Nephron progenitor cell (in vitro differentiated cells): ENCODE measurements at regions not wholly inside any gene's neighbourhood (a gene's known extent, or its start where the extent isn't known, plus 50 kb on each side); places are given as distances from the start of the nearest gene placed in this dataset.
"Not testable (repeated sequence)": the region's sequence is repeated elsewhere in the genome, so short reads cannot be mapped to it uniquely, and the experiment has no call there.

ENCODE experiments used
- DNase-seq: peaks from one replicate; pipeline ENCODE4 v3.0.0; 2021
- H3K27ac Mint-ChIP-seq: 2 replicates; pipeline ENCODE4 v1.8.0; 2021; ENCODE audit warnings: mild to moderate bottlenecking, moderate library complexity, mixed read lengths
- H3K27me3 Mint-ChIP-seq: 2 replicates; pipeline ENCODE4 v1.8.0; 2021; ENCODE audit warnings: mild to moderate bottlenecking, low read depth, mixed read lengths; ENCODE audit not compliant: poor library complexity
- H3K36me3 Mint-ChIP-seq: 2 replicates; pipeline ENCODE4 v1.8.0; 2021; ENCODE audit warnings: low read depth, mixed read lengths
- H3K4me1 Mint-ChIP-seq: 2 replicates; pipeline ENCODE4 v1.8.0; 2021; ENCODE audit warnings: mixed read lengths
- H3K4me3 Mint-ChIP-seq: 2 replicates; pipeline ENCODE4 v1.8.0; 2021; ENCODE audit warnings: mild to moderate bottlenecking, moderate library complexity, mixed read lengths
- H3K9me3 Mint-ChIP-seq: 2 replicates; pipeline ENCODE4 v1.8.0; 2021; ENCODE audit warnings: mild to moderate bottlenecking, moderate library complexity, mixed read lengths
- TF ChIP-seq, protein P1 (sequence below): fragments of 200-600 bp; sonication (generic); IDR thresholded peaks from 2 replicates; pipeline ENCODE4 v1.5.0; 2021; ENCODE audit warnings: antibody characterized with exemption

DNA sequence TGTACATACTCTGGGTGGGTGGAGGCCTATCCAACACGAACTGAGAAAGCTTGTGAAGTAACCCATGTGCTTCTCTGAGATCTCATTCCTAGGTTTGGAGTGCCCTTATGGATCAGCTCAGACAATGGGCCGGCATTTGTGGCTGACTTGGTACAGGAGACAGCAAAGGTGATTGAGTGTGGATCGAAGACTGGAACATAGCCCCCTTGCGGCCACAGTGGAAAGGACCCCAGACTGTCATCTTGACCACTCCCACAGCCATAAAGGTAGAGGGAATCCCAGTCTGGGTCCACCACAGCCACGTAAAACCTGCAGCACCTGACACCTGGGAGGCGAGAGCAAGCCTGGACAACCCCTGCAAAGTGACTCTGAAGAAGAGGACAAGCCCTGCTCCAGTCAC lies 598.0 kb upstream of the AADAT start:
- H3K4me3 Mint-ChIP-seq: no peak overlapping the region
- no peaks in the 10 kb centered on the region for H3K27me3 Mint-ChIP-seq
- no peak overlapping the region for H3K27ac Mint-ChIP-seq
- DNase-seq: no peak
- no peaks in the 10 kb centered on the region for H3K4me1 Mint-ChIP-seq
- H3K36me3 Mint-ChIP-seq: no peaks in the 10 kb centered on the region
- TF ChIP-seq, protein P1, sequence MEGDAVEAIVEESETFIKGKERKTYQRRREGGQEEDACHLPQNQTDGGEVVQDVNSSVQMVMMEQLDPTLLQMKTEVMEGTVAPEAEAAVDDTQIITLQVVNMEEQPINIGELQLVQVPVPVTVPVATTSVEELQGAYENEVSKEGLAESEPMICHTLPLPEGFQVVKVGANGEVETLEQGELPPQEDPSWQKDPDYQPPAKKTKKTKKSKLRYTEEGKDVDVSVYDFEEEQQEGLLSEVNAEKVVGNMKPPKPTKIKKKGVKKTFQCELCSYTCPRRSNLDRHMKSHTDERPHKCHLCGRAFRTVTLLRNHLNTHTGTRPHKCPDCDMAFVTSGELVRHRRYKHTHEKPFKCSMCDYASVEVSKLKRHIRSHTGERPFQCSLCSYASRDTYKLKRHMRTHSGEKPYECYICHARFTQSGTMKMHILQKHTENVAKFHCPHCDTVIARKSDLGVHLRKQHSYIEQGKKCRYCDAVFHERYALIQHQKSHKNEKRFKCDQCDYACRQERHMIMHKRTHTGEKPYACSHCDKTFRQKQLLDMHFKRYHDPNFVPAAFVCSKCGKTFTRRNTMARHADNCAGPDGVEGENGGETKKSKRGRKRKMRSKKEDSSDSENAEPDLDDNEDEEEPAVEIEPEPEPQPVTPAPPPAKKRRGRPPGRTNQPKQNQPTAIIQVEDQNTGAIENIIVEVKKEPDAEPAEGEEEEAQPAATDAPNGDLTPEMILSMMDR: no peak
- H3K9me3 Mint-ChIP-seq: no peaks in the 10 kb centered on the region

DNA sequence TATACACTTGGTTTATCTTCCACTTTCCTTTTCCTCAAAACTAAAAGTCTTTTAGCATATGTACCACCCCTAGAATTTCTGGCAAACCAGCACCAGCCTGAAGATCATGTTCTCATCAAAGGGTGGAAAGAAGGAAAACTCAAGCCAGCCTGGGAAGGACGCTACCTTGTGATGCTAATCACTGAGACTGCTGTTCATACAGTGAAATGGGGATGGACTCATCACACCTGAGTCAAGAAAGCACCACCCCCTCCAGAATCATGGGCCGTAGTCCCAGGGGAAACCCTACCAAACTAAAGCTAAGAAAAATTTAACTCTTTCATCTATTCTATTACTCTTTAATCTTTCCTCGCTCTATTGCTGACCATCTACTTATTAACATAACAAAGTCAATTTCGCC lies 595.9 kb upstream of the AADAT start:
- H3K27me3 Mint-ChIP-seq, H3K36me3 Mint-ChIP-seq, DNase-seq, H3K4me3 Mint-ChIP-seq, H3K9me3 Mint-ChIP-seq, H3K4me1 Mint-ChIP-seq, H3K27ac Mint-ChIP-seq: not testable (repeated sequence)

DNA sequence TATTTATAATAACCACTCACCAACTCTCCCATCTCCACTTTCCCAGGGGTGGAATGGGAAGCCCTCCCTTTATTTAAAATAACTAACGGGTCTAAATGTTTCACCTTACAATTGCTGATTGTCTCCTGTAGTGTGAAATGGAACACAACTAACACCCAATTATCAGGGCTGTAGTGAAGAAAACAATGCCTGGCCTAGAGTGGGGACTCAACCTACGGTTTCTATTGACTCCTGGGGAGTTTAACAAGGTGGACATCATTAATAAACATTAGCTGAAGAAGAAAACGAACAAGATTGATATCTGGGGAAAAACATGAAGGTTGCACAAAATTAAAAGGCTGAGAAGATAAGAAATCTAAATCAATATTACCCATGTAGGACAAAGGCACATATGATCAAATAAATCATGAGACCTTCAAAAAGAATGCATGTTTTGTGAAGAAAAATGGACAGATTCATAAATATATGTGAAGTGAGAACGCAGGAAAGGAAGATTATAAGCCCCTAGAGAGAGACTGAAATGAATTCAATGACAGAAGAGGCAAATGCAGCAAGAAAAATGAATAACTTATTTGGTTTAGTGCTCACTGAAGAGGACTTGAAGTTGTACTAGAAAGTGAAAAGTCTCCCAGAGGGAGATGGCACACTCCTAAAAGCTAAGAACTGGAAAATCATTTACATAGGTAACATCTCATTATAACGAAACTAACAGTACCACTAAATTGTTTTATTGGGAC lies 593.0 kb upstream of the AADAT start:
- DNase-seq: no peak
- H3K36me3 Mint-ChIP-seq: peaks cover 4% of the 10 kb centered on the region

DNA sequence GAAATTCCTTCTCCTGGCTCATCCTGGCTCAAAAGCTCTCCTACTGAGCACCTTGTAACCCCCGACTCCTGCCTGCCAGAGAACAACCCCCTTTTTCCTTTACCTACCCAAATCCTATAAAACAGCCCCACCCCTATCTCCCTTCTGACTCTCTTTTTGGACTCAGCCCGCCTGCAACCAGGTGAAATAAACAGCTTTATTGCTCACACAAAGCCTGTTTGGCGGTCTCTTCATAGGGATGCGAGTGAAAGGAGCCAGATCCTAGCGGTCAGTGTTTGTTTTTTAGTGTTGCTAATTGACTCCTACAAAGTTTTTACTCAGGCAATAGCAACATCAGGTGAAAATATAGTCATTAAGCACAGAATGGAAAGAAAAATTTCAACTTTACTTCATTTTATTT lies 592.3 kb upstream of the AADAT start:
- not testable (repeated sequence) for H3K27me3 Mint-ChIP-seq, DNase-seq, H3K4me3 Mint-ChIP-seq, H3K36me3 Mint-ChIP-seq, H3K4me1 Mint-ChIP-seq, H3K27ac Mint-ChIP-seq
- peaks cover 19% of the 10 kb centered on the region for H3K9me3 Mint-ChIP-seq

More for the DNA sequence above, 593.0 kb upstream of the AADAT start:
- Mint-ChIP-seq H3K4me1 (no peaks in the 10 kb centered on the region), H3K27ac (no peak overlapping the region), H3K9me3 (peaks cover 18% of the 10 kb centered on the region), H3K4me3 (no peak overlapping the region), H3K27me3 (peaks cover 7% of the 10 kb centered on the region)
- TF ChIP-seq, protein P1: no peak

DNA sequence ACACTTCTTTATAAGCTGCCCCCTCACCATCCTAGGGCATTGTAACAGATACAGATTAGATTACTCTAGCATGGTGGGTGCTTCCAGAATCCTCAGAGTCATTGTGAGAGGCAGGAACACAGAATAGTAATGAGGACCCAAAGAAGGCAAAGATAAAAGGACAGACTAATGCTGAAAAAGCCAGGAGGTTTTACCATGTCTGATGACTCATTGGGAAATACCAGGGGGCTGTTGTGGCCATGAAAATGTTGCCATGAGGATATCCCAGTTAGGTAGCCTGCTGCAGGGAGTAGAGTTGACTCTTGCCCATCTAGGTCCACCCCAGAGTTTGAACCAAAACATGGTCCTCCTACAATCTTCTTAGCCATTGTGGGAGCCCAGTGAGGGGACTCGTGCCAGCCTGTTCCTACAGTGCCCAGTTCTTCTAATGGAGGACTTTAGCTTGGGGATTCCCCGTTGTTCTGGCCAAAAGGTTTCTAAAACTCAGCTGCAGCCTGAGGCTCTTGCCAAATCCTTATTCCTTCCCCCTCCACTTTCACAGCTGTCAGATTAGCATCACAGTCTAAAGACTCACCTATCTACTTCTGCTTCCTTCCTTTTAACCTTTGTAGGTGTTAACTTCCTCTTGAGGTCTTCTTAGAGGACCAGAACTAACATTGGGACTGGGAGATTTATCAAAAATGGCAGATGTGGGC lies 586.0 kb upstream of the AADAT start:
- no peaks in the 10 kb centered on the region for H3K4me1 Mint-ChIP-seq
- H3K27ac Mint-ChIP-seq: no peak overlapping the region
- H3K9me3 Mint-ChIP-seq: peaks cover 19% of the 10 kb centered on the region
- peaks cover 4% of the 10 kb centered on the region for H3K36me3 Mint-ChIP-seq
- H3K4me3 Mint-ChIP-seq: no peak overlapping the region
- TF ChIP-seq, protein P1: no peak
- no peak for DNase-seq
- H3K27me3 Mint-ChIP-seq: peaks cover 10% of the 10 kb centered on the region

DNA sequence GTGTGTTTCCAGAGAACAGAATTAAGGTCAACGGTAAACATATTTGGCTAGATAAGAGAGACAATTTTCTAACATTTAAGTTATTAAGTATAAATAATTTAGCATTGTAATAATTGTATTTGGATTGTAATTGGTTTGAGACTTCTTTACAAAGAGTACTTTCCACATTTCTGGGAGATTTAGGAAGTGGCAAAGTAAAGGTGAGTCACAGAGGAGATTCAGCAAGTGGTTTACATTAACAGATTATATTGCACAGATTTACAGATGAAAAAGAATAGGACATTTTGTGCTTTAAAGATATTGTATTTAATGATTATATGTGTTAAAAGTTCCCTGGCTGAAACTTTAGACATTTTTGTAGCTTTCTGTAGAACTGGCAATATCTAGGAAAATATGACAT lies 584.4 kb upstream of the AADAT start:
- DNase-seq: no peak
- Mint-ChIP-seq H3K27ac (no peak overlapping the region), H3K4me3 (no peak overlapping the region), H3K36me3 (peaks cover 4% of the 10 kb centered on the region), H3K4me1 (no peaks in the 10 kb centered on the region), H3K9me3 (peaks cover 16% of the 10 kb centered on the region), H3K27me3 (peaks cover 10% of the 10 kb centered on the region)
- TF ChIP-seq, protein P1: no peak
